IMR-90 (cell line): ENCODE measurements at regions not wholly inside any gene's neighbourhood (a gene's known extent, or its start where the extent isn't known, plus 50 kb on each side); places are given as distances from the start of the nearest gene placed in this dataset.
A peak's percentile ranks its signal among the peaks of the same experiment; 100 is the strongest.

Experiments used
- ATAC-seq: fragments of 200-7000 bp; cut with Tn5 transposase; 2 replicates; pipeline ENCODE4 v1.9.1; 2020; ENCODE audit warnings: low read depth, mild to moderate bottlenecking, moderate library complexity
- BruUV-seq: library from RNA; stranded (reverse); fragments of 400-500 nt; replicated peaks from 2 replicates; lab custom pipeline; 2021; lab: Mats Ljungman, UMichigan
- CTCF ChIA-PET: fragments of 300-600 bp; formaldehyde crosslinking; extraction: SDS; loops from one replicate; lab custom pipeline; 2021; ENCODE audit warnings: antibody characterized with exemption; lab: Yijun Ruan, JAX
- POLR2A ChIA-PET: fragments of 300-600 bp; sonication (Branson Sonifier 250); formaldehyde crosslinking; loops from one replicate; lab custom pipeline; 2022; ENCODE audit warnings: antibody characterized with exemption; ENCODE audit not compliant: unreplicated experiment; lab: Charles Lee
- DNase-seq: peaks from one replicate; pipeline ENCODE4 v3.0.0; 2013
- H2AFZ ChIP-seq: replicated peaks from 2 replicates; pipeline ENCODE3; 2013; ENCODE audit warnings: low read length, mild to moderate bottlenecking; ENCODE audit not compliant: poor library complexity
- H2AK5ac ChIP-seq: 2 replicates; pipeline ENCODE4 v1.6.1; 2013; ENCODE audit warnings: low read depth, low read length, inconsistent platforms
- H2AK9ac ChIP-seq: replicated peaks from 2 replicates; pipeline ENCODE3; 2013; ENCODE audit warnings: mild to moderate bottlenecking, low read depth, low read length, moderate library complexity; ENCODE audit not compliant: poor library complexity
- H2BK120ac ChIP-seq: 2 replicates; pipeline ENCODE4 v1.6.1; 2013; ENCODE audit warnings: low read depth, low read length, inconsistent platforms
- H2BK15ac ChIP-seq: 3 replicates; pipeline ENCODE4 v1.6.1; 2013; ENCODE audit warnings: low read depth, low read length, inconsistent platforms
- H2BK20ac ChIP-seq: 2 replicates; pipeline ENCODE4 v1.6.1; 2013; ENCODE audit warnings: low read depth, mild to moderate bottlenecking, inconsistent platforms, low read length, moderate library complexity
- H2BK5ac ChIP-seq: 2 replicates; pipeline ENCODE4 v1.6.1; 2013; ENCODE audit warnings: mild to moderate bottlenecking, low read depth, low read length, inconsistent platforms; ENCODE audit not compliant: poor library complexity, severe bottlenecking
- H3K14ac ChIP-seq: replicated peaks from 2 replicates; pipeline ENCODE4 v1.6.1; 2013; ENCODE audit warnings: low read depth, low read length, inconsistent platforms
- H3K18ac ChIP-seq: 2 replicates; pipeline ENCODE4 v1.6.1; 2013; ENCODE audit warnings: low read depth, low read length, control low read depth
- H3K23ac ChIP-seq: 2 replicates; pipeline ENCODE4 v1.6.1; 2013; ENCODE audit warnings: low read depth, low read length, inconsistent platforms
- H3K27ac ChIP-seq: 2 replicates; pipeline ENCODE4 v1.5.1; 2013; ENCODE audit warnings: mild to moderate bottlenecking, control low read depth, low read length; ENCODE audit not compliant: insufficient read depth
- H3K27me3 ChIP-seq: 2 replicates; pipeline ENCODE4 v1.6.1; 2013; ENCODE audit warnings: low read length; ENCODE audit not compliant: control insufficient read depth, insufficient read depth
- H3K36me3 ChIP-seq: 2 replicates; pipeline ENCODE4 v1.6.1; 2013; ENCODE audit warnings: low read length, mixed read lengths; ENCODE audit not compliant: control insufficient read depth, insufficient read depth
- H3K4ac ChIP-seq: 2 replicates; pipeline ENCODE4 v1.6.1; 2013; ENCODE audit warnings: low read depth, low read length, inconsistent platforms
- H3K4me1 ChIP-seq: 2 replicates; pipeline ENCODE4 v1.6.1; 2013; ENCODE audit warnings: low read length, mixed read lengths; ENCODE audit not compliant: control insufficient read depth, insufficient read depth
- H3K4me2 ChIP-seq: 2 replicates; pipeline ENCODE4 v1.6.1; 2013; ENCODE audit warnings: low read depth, mild to moderate bottlenecking, control low read depth, low read length, moderate library complexity
- H3K4me3 ChIP-seq: 2 replicates; pipeline ENCODE4 v1.5.1; 2013; ENCODE audit warnings: low read depth, mild to moderate bottlenecking, control low read depth, low read length, moderate library complexity; ENCODE audit not compliant: insufficient read depth
- H3K56ac ChIP-seq: 2 replicates; pipeline ENCODE4 v1.6.1; 2013; ENCODE audit warnings: low read length, inconsistent platforms; ENCODE audit not compliant: insufficient read depth; ENCODE audit errors: extremely low read depth
- H3K79me1 ChIP-seq, 2 experiments: 2 replicates each; pipeline ENCODE4 v1.6.1; 2013; ENCODE audit warnings: low read length in 2 of 2, inconsistent platforms in 1 of 2, low read depth in 1 of 2
- H3K9ac ChIP-seq: 2 replicates; pipeline ENCODE4 v1.6.1; 2013; ENCODE audit warnings: low read depth, low read length, control low read depth
- H3K9me1 ChIP-seq: 2 replicates; pipeline ENCODE4 v1.6.1; 2013; ENCODE audit warnings: low read length, inconsistent platforms; ENCODE audit not compliant: insufficient read depth
- H3K9me3 ChIP-seq: 2 replicates; pipeline ENCODE4 v1.6.1; 2013; ENCODE audit warnings: low read length; ENCODE audit not compliant: control insufficient read depth, insufficient read depth
- H4K20me1 ChIP-seq: 2 replicates; pipeline ENCODE4 v1.6.1; 2013; ENCODE audit warnings: low read length, inconsistent platforms; ENCODE audit not compliant: insufficient read depth
- H4K5ac ChIP-seq: 2 replicates; pipeline ENCODE4 v1.6.1; 2013; ENCODE audit warnings: mild to moderate bottlenecking, low read depth, low read length, control low read depth
- H4K8ac ChIP-seq, 2 experiments: 2 replicates each; pipeline ENCODE4 v1.6.1; 2013; ENCODE audit warnings: low read depth in 2 of 2, low read length in 2 of 2, control low read depth in 1 of 2, inconsistent platforms in 1 of 2
- H4K91ac ChIP-seq: 2 replicates; pipeline ENCODE4 v1.6.1; 2013; ENCODE audit warnings: low read depth, low read length, inconsistent platforms; ENCODE audit not compliant: insufficient read depth
- BHLHE40 ChIP-seq: fragments of 150-350 bp; IDR thresholded peaks from 2 replicates; pipeline ENCODE4 v1.6.1; 2016; ENCODE audit warnings: mild to moderate bottlenecking, low read depth, low read length
- CEBPB ChIP-seq: IDR thresholded peaks from 2 replicates; pipeline ENCODE4 v1.6.1; 2012; ENCODE audit warnings: low read depth, low read length, improper control_type of control experiment
- CHD1 ChIP-seq: IDR thresholded peaks from 2 replicates; pipeline ENCODE4 v1.6.1; 2012; ENCODE audit warnings: low read depth, low read length, improper control_type of control experiment
- CTCF ChIP-seq: conservative IDR thresholded peaks from 2 replicates; pipeline ENCODE4 v1.5.1; 2012; ENCODE audit warnings: mild to moderate bottlenecking, low read depth, low read length, improper control_type of control experiment
- ELK1 ChIP-seq: fragments of 150-350 bp; IDR thresholded peaks from 2 replicates; pipeline ENCODE4 v1.6.1; 2016; ENCODE audit warnings: low read depth, mild to moderate bottlenecking, low read length, moderate library complexity, borderline replicate concordance
- FOS ChIP-seq: fragments of 150-350 bp; IDR thresholded peaks from 2 replicates; pipeline ENCODE4 v1.6.1; 2016; ENCODE audit warnings: low read depth, low read length
- MAFK ChIP-seq: IDR thresholded peaks from 2 replicates; pipeline ENCODE4 v1.6.1; 2012; ENCODE audit warnings: low read depth, low read length, improper control_type of control experiment
- MAZ ChIP-seq: IDR thresholded peaks from 2 replicates; pipeline ENCODE4 v1.6.1; 2012; ENCODE audit warnings: low read depth, mild to moderate bottlenecking, low read length, improper control_type of control experiment, moderate library complexity, borderline replicate concordance
- MXI1 ChIP-seq: IDR thresholded peaks from 2 replicates; pipeline ENCODE4 v1.6.1; 2012; ENCODE audit warnings: low read depth, mild to moderate bottlenecking, low read length, moderate library complexity, borderline replicate concordance
- NFE2L2 ChIP-seq: fragments of 150-350 bp; IDR thresholded peaks from 2 replicates; pipeline ENCODE4 v1.6.1; 2016; ENCODE audit warnings: low read depth, mild to moderate bottlenecking, low read length
- POLR2A ChIP-seq: IDR thresholded peaks from 2 replicates; pipeline ENCODE4 v1.6.1; 2012; ENCODE audit warnings: mild to moderate bottlenecking, low read depth, low read length
- RAD21 ChIP-seq: IDR thresholded peaks from 2 replicates; pipeline ENCODE4 v1.6.1; 2012; ENCODE audit warnings: low read length, improper control_type of control experiment
- RCOR1 ChIP-seq: IDR thresholded peaks from 2 replicates; pipeline ENCODE4 v1.6.1; 2012; ENCODE audit warnings: mild to moderate bottlenecking, low read length, improper control_type of control experiment; ENCODE audit not compliant: insufficient replicate concordance
- RFX5 ChIP-seq: IDR thresholded peaks from 2 replicates; pipeline ENCODE4 v1.8.0; 2012; ENCODE audit warnings: low read depth, mild to moderate bottlenecking, low read length, moderate library complexity
- SMC3 ChIP-seq: fragments of 150-350 bp; IDR thresholded peaks from 2 replicates; pipeline ENCODE4 v1.6.1; 2016; ENCODE audit warnings: low read depth, mild to moderate bottlenecking, antibody characterized with exemption, low read length, moderate library complexity
- USF2 ChIP-seq: fragments of 150-350 bp; IDR thresholded peaks from 2 replicates; pipeline ENCODE4 v1.6.1; 2017; ENCODE audit warnings: mild to moderate bottlenecking, antibody characterized with exemption, low read length, low read depth
- WGBS, 2 experiments: methylation state at CpG; one replicate each; pipeline versions ENCODE4 v1.1.5 to v1.1.7; 2013; ENCODE audit warnings: missing lambda C conversion rate in 2 of 2; ENCODE audit not compliant: insufficient read length in 1 of 2; ENCODE audit errors: extremely low coverage in 2 of 2; 5-methylcytosine and 5-hydroxymethylcytosine counted together
- dilution Hi-C: fragments of 300-500 bp; cut with HindIII; formaldehyde crosslinking; loops from one replicate; pipeline ENCODE4 v1.14.3; 2018; ENCODE audit warnings: low sequenced_read_pairs; ENCODE audit not compliant: unreplicated experiment
- in situ Hi-C: fragments of 300-500 bp; cut with MboI; formaldehyde crosslinking; loops from 3 replicates; pipeline ENCODE4 v1.14.3; 2019; ENCODE audit warnings: low sequenced_read_pairs, inconsistent platforms, mixed read lengths
- intact Hi-C: fragments of 100-400 bp; cut with micrococcal nuclease; formaldehyde crosslinking; loops from 2 replicates; pipeline ENCODE4 v1.10.0; 2022

GRCh38 chr5:54745599-54745998 lies 228.0 kb downstream of the SNX18 start:
- in situ Hi-C loops: loop anchor here (25.0 kb wide), 1 partner anchor 417 kb away; the partner anchor contains the start of genes CDC20B and GPX8
- TF ChIP-seq ELK1 (no peak), RFX5 (no peak), NFE2L2 (no peak), CEBPB (no peak), USF2 (no peak), SMC3 (no peak), POLR2A (no peak), MAZ (no peak), CHD1 (no peak), CTCF (no peak), BHLHE40 (no peak), RAD21 (no peak), MXI1 (no peak), RCOR1 (no peak), MAFK (no peak), FOS (no peak)
- H2BK120ac ChIP-seq: peak overlapping the region; percentile 99
- peak overlapping the region; percentile 85 for H3K14ac ChIP-seq
- H3K56ac ChIP-seq: peak overlapping the region; percentile 73
- H2AFZ ChIP-seq: peak overlapping the region; percentile 72
- peak overlapping the region; percentile 97 for H2BK15ac ChIP-seq
- peak overlapping the region; percentile 85 for H4K5ac ChIP-seq
- no peaks in the 10 kb centered on the region for H4K20me1 ChIP-seq
- BruUV-seq: no TSS peak
- peak overlapping the region; percentile 100 for H2BK20ac ChIP-seq
- H3K4me1 ChIP-seq: peaks cover 29% of the 10 kb centered on the region
- peak overlapping the region; percentile 9; the same call in 1 of the 2 replicates for H3K9ac ChIP-seq
- no peaks in the 10 kb centered on the region for H3K27me3 ChIP-seq
- DNase-seq (no peak), ATAC-seq (no peak)
- POLR2A ChIA-PET: interaction anchor here (0.6 kb wide), 1 partner anchor 44 kb away, joined by 3 read pairs; no protein-coding TSS in a partner anchor
- H3K9me1 ChIP-seq: peaks cover 38% of the 10 kb centered on the region
- peaks cover 6 to 44% of the 10 kb centered on the region in 2 experiments; a peak in 3 of 4 replicates for H3K79me1 ChIP-seq
- WGBS, 2 experiments: 87% methylated on average over 3 of the region's 5 CpGs; no CpG with 5 or more reads in 1 of the 2 experiments
- dilution Hi-C loops: no loop called here
- peak overlapping the region; percentile 90 for H2BK5ac ChIP-seq
- H3K4ac ChIP-seq: peak overlapping the region; percentile 99
- peak overlapping the region; percentile 85 for H2AK9ac ChIP-seq
- H3K27ac ChIP-seq: peak overlapping the region; percentile 94
- intact Hi-C loops: loop anchor here (2.0 kb wide), 2 partner anchors 43 to 81 kb away; no protein-coding TSS in a partner anchor
- CTCF ChIA-PET: no interaction called here
- H3K9me3 ChIP-seq: no peaks in the 10 kb centered on the region
- H3K4me2 ChIP-seq: no peak overlapping the region
- no peak overlapping the region for H3K4me3 ChIP-seq
- peak overlapping the region; percentile 91 for H3K18ac ChIP-seq
- H2AK5ac ChIP-seq: peak overlapping the region; percentile 100
- H4K91ac ChIP-seq: peak overlapping the region; percentile 99
- H3K23ac ChIP-seq: peak overlapping the region; percentile 96
- peak overlapping the region; percentile 63 to 86 for H4K8ac ChIP-seq
- H3K36me3 ChIP-seq: no peaks in the 10 kb centered on the region
